T47D (cell line): ENCODE measurements at regions not wholly inside any gene's neighbourhood (a gene's known extent, or its start where the extent isn't known, plus 50 kb on each side); places are given as distances from the start of the nearest gene placed in this dataset.

Experiments
- DNase-seq, 2 experiments: peaks; one replicate each; pipeline versions ENCODE4 v3.0.0 to v3.0.0-alpha.2; 2011 to 2012; ENCODE audit warnings: low read depth in 1 of 2, low spot score in 1 of 2
- JUND ChIP-seq: IDR thresholded peaks from 2 replicates; pipeline ENCODE4 v1.6.1; 2012; ENCODE audit warnings: low read depth
- in situ Hi-C: cut with HindIII; loops from 2 replicates; pipeline ENCODE4 v1.10.0; 2016; ENCODE audit warnings: low sequenced_read_pairs, low pct_unique_long_range_greater_than_20kb

- in situ Hi-C loops: no loop called here
- no peak for TF ChIP-seq JUND
- DNase-seq: no peak
Measured at GRCh38 chr5:39505363-39505762, 80.6 kb upstream of the DAB2 start.

GRCh38 chr5:39503155-39503554, 78.4 kb upstream of the DAB2 start:
- no peak for TF ChIP-seq JUND
- in situ Hi-C loops: no loop called here
- DNase-seq: no peak

DNA sequence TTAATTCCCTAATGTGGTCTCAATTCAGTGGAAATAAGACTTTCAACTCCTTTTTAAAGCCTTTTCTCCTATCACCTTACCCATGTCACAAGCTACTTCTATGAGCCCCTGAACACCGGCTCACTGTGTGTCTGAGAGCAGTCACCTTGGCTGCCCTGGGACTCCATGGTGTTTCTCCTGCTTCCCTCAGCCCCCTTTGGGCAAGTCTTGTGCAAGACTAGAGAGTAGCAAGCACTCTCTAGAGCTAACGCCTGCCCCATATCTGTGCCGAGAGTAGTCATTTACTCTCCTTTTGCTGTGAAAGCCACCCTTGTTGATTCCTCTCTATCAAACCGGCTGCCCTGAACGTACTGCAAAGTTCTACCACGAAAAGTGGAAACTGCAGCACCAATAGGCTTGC, 77.9 kb upstream of the DAB2 start:
- DNase-seq: no peak
- no peak for TF ChIP-seq JUND
- in situ Hi-C loops: no loop called here

DNA sequence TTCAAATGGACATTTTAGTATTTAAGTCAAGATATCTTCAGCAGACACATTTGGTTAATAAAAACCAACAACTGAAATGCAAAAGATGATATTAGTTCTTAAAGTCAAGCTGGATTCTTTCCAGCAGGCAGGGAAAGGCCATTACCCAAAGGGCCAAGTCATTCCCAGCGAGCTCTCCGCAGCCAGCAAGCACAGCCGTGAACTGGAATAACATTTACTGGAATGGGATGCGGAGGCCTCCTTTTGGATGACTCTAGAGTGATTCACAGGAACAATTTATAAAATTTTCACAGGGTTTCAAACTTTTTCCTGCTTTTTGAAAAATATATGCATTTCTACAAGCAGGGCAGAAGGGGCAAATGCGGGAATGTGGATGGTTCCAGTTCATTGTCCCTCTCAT, 76.6 kb upstream of the DAB2 start:
- in situ Hi-C loops: no loop called here
- no peak for DNase-seq
- TF ChIP-seq JUND: no peak

DNA sequence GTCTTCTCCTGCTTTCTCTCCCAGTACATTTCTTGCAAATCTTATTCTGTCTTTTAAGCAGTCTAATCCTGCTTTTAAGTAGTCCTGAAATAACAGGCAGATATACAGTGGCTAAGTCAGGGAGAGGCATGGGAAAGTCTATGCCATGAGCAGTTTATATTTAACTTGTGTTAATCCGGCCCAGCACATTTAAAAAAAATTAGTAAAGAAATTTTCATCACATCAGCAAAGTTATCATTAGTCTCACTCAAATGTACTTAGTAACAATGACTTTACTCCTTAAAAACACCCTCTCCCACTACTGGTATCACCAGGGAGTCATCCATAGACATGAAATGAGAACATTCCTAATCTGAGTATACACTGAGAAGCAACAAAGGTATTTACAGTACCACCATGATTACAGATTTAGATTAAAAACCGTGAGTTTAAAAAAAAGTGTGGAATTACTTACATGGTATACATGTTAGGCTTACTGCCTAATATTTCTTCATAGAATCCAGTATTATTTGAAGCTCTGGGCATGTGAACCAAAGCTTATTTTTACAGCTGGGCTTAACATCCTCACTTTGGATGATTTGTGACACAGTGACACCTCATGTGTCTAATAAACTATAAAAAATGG, 75.9 kb upstream of the DAB2 start:
- no peak for TF ChIP-seq JUND
- DNase-seq: no peak
- in situ Hi-C loops: no loop called here

- DNase-seq: no peak
- in situ Hi-C loops: no loop called here
- TF ChIP-seq JUND: no peak
Measured at GRCh38 chr5:39498278-39498952, 73.6 kb upstream of the DAB2 start.

DNA sequence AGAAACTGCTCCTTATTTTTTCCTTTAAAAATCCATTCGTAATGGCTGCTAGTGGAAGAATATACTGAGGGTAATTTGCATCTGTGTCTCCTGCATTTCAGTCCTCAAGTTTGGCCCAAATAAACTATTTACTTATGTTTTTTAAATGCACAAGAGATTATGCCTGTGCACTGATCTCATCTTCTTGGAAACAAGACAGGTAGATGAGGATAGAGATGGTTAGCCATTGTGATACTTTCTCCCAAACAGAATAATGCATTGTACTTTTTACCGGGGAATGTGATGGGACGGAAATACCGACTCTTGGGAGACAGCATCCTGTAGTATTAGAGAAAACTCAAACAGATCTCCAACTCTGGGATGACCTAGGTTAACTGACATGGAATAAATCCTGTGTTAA, 72.5 kb upstream of the DAB2 start:
- no peak for TF ChIP-seq JUND
- in situ Hi-C loops: no loop called here
- DNase-seq: no peak

GRCh38 chr5:39495227-39495626, 70.4 kb upstream of the DAB2 start:
- no peak for TF ChIP-seq JUND
- no peak for DNase-seq
- in situ Hi-C loops: no loop called here

DNA sequence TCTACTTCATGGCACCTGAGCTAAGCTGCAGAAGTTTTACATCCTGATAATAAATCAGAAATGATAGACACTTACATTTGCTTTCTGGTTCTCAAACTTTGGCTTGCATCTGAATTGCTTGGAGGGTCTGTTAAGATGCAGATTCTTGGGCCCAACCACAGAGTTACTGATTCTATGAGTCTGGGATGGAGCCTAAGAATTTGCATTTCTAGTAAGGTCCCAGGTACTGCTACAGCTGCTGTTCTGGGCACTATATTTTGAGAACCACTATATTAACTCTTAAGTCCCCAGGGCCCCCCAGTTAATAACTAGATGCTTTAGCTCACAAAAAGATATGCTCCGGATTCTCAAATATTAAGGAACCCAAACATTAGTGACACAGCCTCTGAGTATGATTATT, 69.8 kb upstream of the DAB2 start:
- DNase-seq: no peak
- in situ Hi-C loops: no loop called here
- TF ChIP-seq JUND: no peak

DNA sequence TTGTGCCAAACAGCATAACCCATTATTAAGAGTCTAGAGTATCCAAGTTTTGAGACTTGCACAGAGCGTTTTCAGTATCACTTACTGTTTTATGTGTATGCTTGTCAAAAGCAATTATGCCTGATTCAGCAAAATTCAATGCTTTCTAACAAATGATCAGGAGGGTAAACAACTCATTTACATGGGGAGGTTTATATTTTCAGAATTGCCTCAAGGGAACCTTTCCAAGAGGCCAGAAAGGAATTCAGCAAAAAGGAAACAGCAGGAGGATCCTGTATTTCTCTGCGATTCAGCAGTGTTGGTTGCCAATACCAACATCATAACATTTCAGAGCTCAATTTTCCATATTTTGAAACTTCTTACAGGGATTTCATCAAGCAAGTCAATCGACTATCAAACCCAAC, 69.3 kb upstream of the DAB2 start:
- in situ Hi-C loops: no loop called here
- DNase-seq: no peak
- TF ChIP-seq JUND: no peak

DNA sequence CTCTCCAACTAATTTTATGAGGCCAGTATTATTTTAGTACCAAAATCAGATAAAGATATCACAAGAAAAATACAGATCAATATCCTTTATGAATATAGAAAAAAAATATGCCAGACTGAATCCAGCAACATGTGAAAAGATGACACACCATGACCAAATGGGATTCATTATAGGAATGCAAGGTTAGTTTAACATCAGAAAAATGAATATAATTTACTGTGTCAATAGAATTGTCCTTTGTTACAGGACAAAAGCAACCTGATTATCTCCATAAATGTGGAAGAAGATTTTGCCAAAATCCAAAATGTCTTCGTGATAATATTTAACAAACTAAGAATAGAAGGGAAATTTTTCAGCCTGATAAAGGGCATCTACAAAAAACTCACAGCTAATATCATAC, 66.4 kb upstream of the DAB2 start:
- in situ Hi-C loops: no loop called here
- no peak for DNase-seq
- TF ChIP-seq JUND: no peak

GRCh38 chr5:39489263-39489662, 64.5 kb upstream of the DAB2 start:
- no peak for DNase-seq
- in situ Hi-C loops: no loop called here
- TF ChIP-seq JUND: no peak

DNA sequence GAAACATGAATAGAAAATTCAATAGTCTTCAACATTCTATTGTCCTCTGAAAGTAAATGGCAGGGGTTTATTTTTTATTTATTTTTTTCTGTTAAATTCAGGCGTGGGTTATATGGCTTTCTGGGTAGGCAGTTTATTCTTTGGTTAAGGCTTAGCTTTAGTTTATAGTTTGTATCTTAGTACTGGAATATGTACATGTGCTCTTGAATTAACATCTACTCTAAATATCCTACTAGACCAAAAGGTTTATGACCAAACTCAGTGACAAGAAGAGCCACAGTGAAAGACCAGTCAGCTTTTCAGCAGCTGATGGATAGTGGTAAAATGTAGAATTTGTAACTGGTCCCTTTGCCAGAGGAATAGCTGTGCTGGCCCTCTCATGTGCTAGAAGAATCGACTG, 62.0 kb upstream of the DAB2 start:
- TF ChIP-seq JUND: no peak
- in situ Hi-C loops: no loop called here
- DNase-seq: no peak

GRCh38 chr5:39486361-39486760, 61.6 kb upstream of the DAB2 start:
- no peak for TF ChIP-seq JUND
- in situ Hi-C loops: no loop called here
- no peak for DNase-seq
